ENCODE measurements at regions not wholly inside any gene's neighbourhood (a gene's known extent, or its start where the extent isn't known, plus 50 kb on each side); places are given as distances from the start of the nearest gene placed in this dataset.
A peak's percentile ranks its signal among the peaks of the same experiment; 100 is the strongest.

- no peak for DNase-seq (ENCODE audit: low spot score)
These were observed 55.7 kb upstream of the RUNX3 start for GRCh38 chr1:24985737-24986136.

- peak; percentile 35 for DNase-seq (ENCODE audit: low spot score)
These were observed 54.9 kb upstream of the RUNX3 start for GRCh38 chr1:24984800-24985522.

- DNase-seq (ENCODE audit: low spot score): no peak
These were observed 54.2 kb upstream of the RUNX3 start for GRCh38 chr1:24984300-24984699.

- DNase-seq (ENCODE audit: low spot score): no peak
These were observed 53.1 kb upstream of the RUNX3 start for GRCh38 chr1:24983006-24983680.

GRCh38 chr1:24981631-24982005 is 51.5 kb upstream of the RUNX3 start:
- DNase-seq (ENCODE audit: low spot score): peak; percentile 36

GRCh38 chr1:24980836-24981630 is 51.0 kb upstream of the RUNX3 start:
- DNase-seq (ENCODE audit: low spot score): no peak

All from activated CD4-positive, alpha-beta T cell treated with anti-CD3 and anti-CD28 coated beads, Interleukin-2, Interleukin-4, amounts not matched to agents 100 ng/mL and 50 ng/mL, durations not matched to agents 16 hours and 8 hours (primary cell).